HL-60 (cell line): ENCODE measurements at regions not wholly inside any gene's neighbourhood (a gene's known extent, or its start where the extent isn't known, plus 50 kb on each side); places are given as distances from the start of the nearest gene placed in this dataset.

ENCODE experiments used
- DNase-seq, 2 experiments: peaks; one replicate each; pipeline ENCODE4 v3.0.0-alpha.2; 2010 to 2020; ENCODE audit warnings: low read depth in 1 of 2, low spot score in 1 of 2
- H3K27ac ChIP-seq: fragments of 250-450 bp; sonication (Bioruptor Pico); replicated peaks from 2 replicates; pipeline ENCODE4 v1.5.1; 2020; ENCODE audit warnings: mild to moderate bottlenecking, moderate library complexity
- H3K27me3 ChIP-seq: fragments of 250-450 bp; sonication (Bioruptor Pico); 2 replicates; pipeline ENCODE4 v1.5.1; 2021; ENCODE audit warnings: mild to moderate bottlenecking, moderate library complexity; ENCODE audit not compliant: insufficient read depth, poor library complexity, severe bottlenecking
- H3K4me3 ChIP-seq: replicated peaks from 2 replicates; pipeline ENCODE4 v1.5.1; 2011; ENCODE audit warnings: mild to moderate bottlenecking, control low read depth, low read length; ENCODE audit not compliant: insufficient read depth
- CTCF ChIP-seq: IDR thresholded peaks from one replicate; pipeline ENCODE4 v1.5.1; 2011; ENCODE audit warnings: low read length, control low read depth, inconsistent platforms; ENCODE audit not compliant: insufficient read depth
- GABPA ChIP-seq: IDR thresholded peaks from 2 replicates; pipeline ENCODE4 v1.6.1; 2012; ENCODE audit warnings: low read depth
- POLR2AphosphoS5 ChIP-seq: IDR thresholded peaks from 2 replicates; pipeline ENCODE4 v1.6.1; 2012; ENCODE audit warnings: low read depth
- REST ChIP-seq: IDR thresholded peaks from 2 replicates; pipeline ENCODE4 v1.6.1; 2012; ENCODE audit warnings: low read depth; ENCODE audit not compliant: insufficient replicate concordance
- SPI1 ChIP-seq: IDR thresholded peaks from 2 replicates; pipeline ENCODE4 v1.6.1; 2012; ENCODE audit warnings: low read depth, mild to moderate bottlenecking, borderline replicate concordance

DNA sequence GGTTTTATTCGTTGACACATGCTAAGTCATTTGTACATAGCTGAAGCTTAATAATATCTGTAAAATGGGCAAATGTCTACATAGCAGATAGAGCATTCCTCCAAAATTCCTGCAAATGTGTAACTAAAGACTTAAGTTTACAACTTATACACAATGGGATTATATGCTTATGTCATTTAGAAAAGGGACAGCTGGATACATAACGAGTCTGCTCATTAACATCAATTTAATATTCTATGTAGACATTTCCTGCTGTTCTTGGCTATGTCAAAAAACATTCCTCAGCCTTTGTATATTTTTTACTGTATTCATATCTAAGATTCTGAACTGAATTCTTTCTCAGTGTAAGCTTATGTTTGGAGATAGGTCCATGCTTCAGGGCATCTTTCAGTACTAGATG is 762.2 kb downstream of the NR2F2 start:
- DNase-seq, result no peak
- no peak overlapping the region for H3K4me3 ChIP-seq
- H3K27me3 ChIP-seq, result no peaks in the 10 kb centered on the region
- TF ChIP-seq SPI1, result no peak
- no peak for TF ChIP-seq GABPA
- no peak for TF ChIP-seq CTCF
- TF ChIP-seq POLR2AphosphoS5, result no peak
- H3K27ac ChIP-seq, result no peak overlapping the region

- no peak for DNase-seq
- Histone ChIP-seq H3K27me3 (no peaks in the 10 kb centered on the region), H3K4me3 (no peak overlapping the region), H3K27ac (no peak overlapping the region)
- no peak for TF ChIP-seq POLR2AphosphoS5
- TF ChIP-seq CTCF, result no peak
- no peak for TF ChIP-seq REST
These were observed 765.9 kb downstream of the NR2F2 start for GRCh38 chr15:97096303-97096835.

GRCh38 chr15:97099040-97099439 is 768.5 kb downstream of the NR2F2 start:
- no peak for DNase-seq
- no peaks in the 10 kb centered on the region for H3K27me3 ChIP-seq
- H3K27ac ChIP-seq, result no peak overlapping the region
- TF ChIP-seq SPI1 (no peak), REST (peak; percentile 88)
- H3K4me3 ChIP-seq, result no peak overlapping the region

DNA sequence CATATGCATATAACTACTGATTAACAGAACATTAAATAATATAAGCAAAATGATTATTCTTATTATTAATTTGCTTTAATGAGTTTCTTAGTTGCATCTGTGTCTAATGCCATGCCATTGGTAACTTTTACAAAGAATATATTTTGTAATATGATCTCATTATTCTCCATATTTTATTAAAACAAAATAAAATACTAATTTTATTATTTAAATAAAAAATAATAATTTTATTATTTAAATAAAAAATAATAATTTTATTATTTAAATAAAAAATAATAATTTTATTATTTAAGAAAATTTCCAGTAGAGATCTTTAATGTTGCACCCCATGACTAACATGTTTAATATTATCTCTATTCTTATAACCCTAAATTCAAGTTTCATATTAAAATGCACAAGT is 771.1 kb downstream of the NR2F2 start:
- Histone ChIP-seq H3K4me3 (no peak overlapping the region), H3K27me3 (no peaks in the 10 kb centered on the region), H3K27ac (no peak overlapping the region)
- DNase-seq, result no peak
- no peak for TF ChIP-seq CTCF
- no peak for TF ChIP-seq SPI1
- no peak for TF ChIP-seq GABPA
- no peak for TF ChIP-seq POLR2AphosphoS5
- TF ChIP-seq REST, result no peak
